ENCODE measurements at regions not wholly inside any gene's neighbourhood (a gene's known extent, or its start where the extent isn't known, plus 50 kb on each side); places are given as distances from the start of the nearest gene placed in this dataset.

- Histone ChIP-seq H3K36me3 (ENCODE audit: control insufficient read depth, insufficient read depth, low read length) (no peaks in the 10 kb centered on the region), H4K20me1 (ENCODE audit: control insufficient read depth, extremely low read depth, insufficient read depth, low read length) (no peaks in the 10 kb centered on the region)
These were observed 350.8 kb downstream of the DMRT2 start for GRCh38 chr9:1400983-1401382.

GRCh38 chr9:1404940-1405339 lies 354.8 kb downstream of the DMRT2 start:
- no peak for DNase-seq (ENCODE audit: low read depth in 2 of 2)
- H3K9me3 ChIP-seq (ENCODE audit: control insufficient read depth, insufficient read depth, low read depth, low read length): no peaks in the 10 kb centered on the region
- no peaks in the 10 kb centered on the region for H3K36me3 ChIP-seq (ENCODE audit: control insufficient read depth, insufficient read depth, low read length)
- H3K4me1 ChIP-seq (ENCODE audit: control insufficient read depth, extremely low read depth, insufficient read depth, low read length): no peaks in the 10 kb centered on the region
- TF ChIP-seq EZH2 (IDR thresholded peaks at IDR 0.05; ENCODE audit: low read length, missing control alignments): no peak
- no peak for TF ChIP-seq CTCF (conservative IDR thresholded peaks at IDR 0.05 in 1 of 2, IDR thresholded peaks at IDR 0.05 in 1 of 2; ENCODE audit: low read depth in 1 of 2, low read length in 2 of 2)
- H3K9ac ChIP-seq (ENCODE audit: insufficient read depth, low read length): no peak overlapping the region
- no peaks in the 10 kb centered on the region for H3K27me3 ChIP-seq (ENCODE audit: control insufficient read depth, insufficient read depth, low read length)
- no peak overlapping the region for H3K27ac ChIP-seq (ENCODE audit: insufficient read depth, low read length)
- H4K20me1 ChIP-seq (ENCODE audit: control insufficient read depth, extremely low read depth, insufficient read depth, low read length): no peaks in the 10 kb centered on the region
- no peak overlapping the region for H3K4me2 ChIP-seq (ENCODE audit: extremely low read depth, insufficient read depth, low read length)
- H3K79me2 ChIP-seq (ENCODE audit: control insufficient read depth, insufficient read depth, low read length): no peaks in the 10 kb centered on the region
- H3K4me3 ChIP-seq (replicated peaks in 1 of 4; ENCODE audit: control extremely low read depth in 1 of 4, insufficient read depth in 1 of 4, low read depth in 3 of 4, low read length in 4 of 4): no peak overlapping the region
- H2AFZ ChIP-seq (ENCODE audit: low read length): no peak overlapping the region

More at GRCh38 chr9:1400983-1401382, 350.8 kb downstream of the DMRT2 start:
- H2AFZ ChIP-seq (ENCODE audit: low read length): no peak overlapping the region
- H3K4me3 ChIP-seq (replicated peaks in 1 of 4; ENCODE audit: control extremely low read depth in 1 of 4, insufficient read depth in 1 of 4, low read depth in 3 of 4, low read length in 4 of 4): no peak overlapping the region
- H3K27ac ChIP-seq (ENCODE audit: insufficient read depth, low read length): no peak overlapping the region
- H3K9me3 ChIP-seq (ENCODE audit: control insufficient read depth, insufficient read depth, low read depth, low read length): no peaks in the 10 kb centered on the region
- H3K4me2 ChIP-seq (ENCODE audit: extremely low read depth, insufficient read depth, low read length): no peak overlapping the region
- TF ChIP-seq CTCF (conservative IDR thresholded peaks at IDR 0.05 in 1 of 2, IDR thresholded peaks at IDR 0.05 in 1 of 2; ENCODE audit: low read depth in 1 of 2, low read length in 2 of 2) (no peak), EZH2 (IDR thresholded peaks at IDR 0.05; ENCODE audit: low read length, missing control alignments) (no peak)
- no peak overlapping the region for H3K9ac ChIP-seq (ENCODE audit: insufficient read depth, low read length)
- H3K79me2 ChIP-seq (ENCODE audit: control insufficient read depth, insufficient read depth, low read length): no peaks in the 10 kb centered on the region
- H3K4me1 ChIP-seq (ENCODE audit: control insufficient read depth, extremely low read depth, insufficient read depth, low read length): no peaks in the 10 kb centered on the region
- H3K27me3 ChIP-seq (ENCODE audit: control insufficient read depth, insufficient read depth, low read length): no peaks in the 10 kb centered on the region
- DNase-seq (ENCODE audit: low read depth in 2 of 2): no peak

GRCh38 chr9:1411826-1412225 lies 361.7 kb downstream of the DMRT2 start:
- Histone ChIP-seq H3K27ac (ENCODE audit: insufficient read depth, low read length) (no peak overlapping the region), H3K9ac (ENCODE audit: insufficient read depth, low read length) (no peak overlapping the region), H4K20me1 (ENCODE audit: control insufficient read depth, extremely low read depth, insufficient read depth, low read length) (no peaks in the 10 kb centered on the region), H3K9me3 (ENCODE audit: control insufficient read depth, insufficient read depth, low read depth, low read length) (no peaks in the 10 kb centered on the region), H3K27me3 (ENCODE audit: control insufficient read depth, insufficient read depth, low read length) (no peaks in the 10 kb centered on the region), H2AFZ (ENCODE audit: low read length) (no peak overlapping the region), H3K79me2 (ENCODE audit: control insufficient read depth, insufficient read depth, low read length) (no peaks in the 10 kb centered on the region), H3K4me3 (replicated peaks in 1 of 4; ENCODE audit: control extremely low read depth in 1 of 4, insufficient read depth in 1 of 4, low read depth in 3 of 4, low read length in 4 of 4) (no peak overlapping the region), H3K4me1 (ENCODE audit: control insufficient read depth, extremely low read depth, insufficient read depth, low read length) (no peaks in the 10 kb centered on the region), H3K4me2 (ENCODE audit: extremely low read depth, insufficient read depth, low read length) (no peak overlapping the region), H3K36me3 (ENCODE audit: control insufficient read depth, insufficient read depth, low read length) (no peaks in the 10 kb centered on the region)
- DNase-seq (ENCODE audit: low read depth in 2 of 2): no peak
- TF ChIP-seq CTCF (conservative IDR thresholded peaks at IDR 0.05 in 1 of 2, IDR thresholded peaks at IDR 0.05 in 1 of 2; ENCODE audit: low read depth in 1 of 2, low read length in 2 of 2) (no peak), EZH2 (IDR thresholded peaks at IDR 0.05; ENCODE audit: low read length, missing control alignments) (no peak)

All from fibroblast of lung (primary cell).